ENCODE measurements at regions not wholly inside any gene's neighbourhood (a gene's known extent, or its start where the extent isn't known, plus 50 kb on each side); places are given as distances from the start of the nearest gene placed in this dataset.

GRCh38 chrX:75642811-75643361 lies 120.0 kb upstream of the ZDHHC15 start:
- no peaks in the 10 kb centered on the region for H3F3A ChIP-seq (ENCODE audit: insufficient read depth, low read length, poor library complexity, severe bottlenecking)
- H3K27ac ChIP-seq (ENCODE audit: low read length): no peak overlapping the region
- H4K20me1 ChIP-seq (ENCODE audit: insufficient read depth): no peaks in the 10 kb centered on the region
- H3K36me3 ChIP-seq (ENCODE audit: insufficient read depth, low read length): no peaks in the 10 kb centered on the region
- no peaks in the 10 kb centered on the region for H3K79me2 ChIP-seq (replicated peaks; ENCODE audit: insufficient read depth, low read length)
- H3K9me3 ChIP-seq (ENCODE audit: low read length): no peaks in the 10 kb centered on the region
- H3K4me2 ChIP-seq (ENCODE audit: low read length): no peak overlapping the region
- H2AFZ ChIP-seq (ENCODE audit: low read depth, low read length): no peak overlapping the region
- TF ChIP-seq EZH2 (IDR thresholded peaks at IDR 0.05; ENCODE audit: borderline replicate concordance, insufficient read depth, low read length, poor library complexity, severe bottlenecking) (no peak), POLR2AphosphoS5 (IDR thresholded peaks at IDR 0.05) (no peak), CTCF (IDR thresholded peaks at IDR 0.05; ENCODE audit: poor library complexity, severe bottlenecking) (no peak), EP300 (conservative IDR thresholded peaks at IDR 0.05; ENCODE audit: poor library complexity, severe bottlenecking) (no peak), REST (IDR thresholded peaks at IDR 0.05; ENCODE audit: borderline replicate concordance) (no peak), MXI1 (conservative IDR thresholded peaks at IDR 0.05; ENCODE audit: poor library complexity, severe bottlenecking) (no peak), SMC3 (conservative IDR thresholded peaks at IDR 0.05; ENCODE audit: poor library complexity) (no peak), RAD21 (conservative IDR thresholded peaks at IDR 0.05) (no peak), TAF1 (IDR thresholded peaks at IDR 0.05; ENCODE audit: low read depth) (no peak)
- H3K27me3 ChIP-seq (ENCODE audit: insufficient read depth, low read depth, low read length): no peaks in the 10 kb centered on the region
- no peak overlapping the region for H3K9ac ChIP-seq (ENCODE audit: low read length)
- H3K9me2 ChIP-seq (ENCODE audit: insufficient read depth, low read length): no peaks in the 10 kb centered on the region
- H3K4me3 ChIP-seq (ENCODE audit: low read length): no peak overlapping the region

- no peaks in the 10 kb centered on the region for H3F3A ChIP-seq (ENCODE audit: insufficient read depth, low read length, poor library complexity, severe bottlenecking)
- no peaks in the 10 kb centered on the region for H3K9me3 ChIP-seq (ENCODE audit: low read length)
- H3K9ac ChIP-seq (ENCODE audit: low read length): no peak overlapping the region
- H3K79me2 ChIP-seq (replicated peaks; ENCODE audit: insufficient read depth, low read length): no peaks in the 10 kb centered on the region
- H3K36me3 ChIP-seq (ENCODE audit: insufficient read depth, low read length): no peaks in the 10 kb centered on the region
- no peak overlapping the region for H3K27ac ChIP-seq (ENCODE audit: low read length)
- no peaks in the 10 kb centered on the region for H4K20me1 ChIP-seq (ENCODE audit: insufficient read depth)
- no peak overlapping the region for H2AFZ ChIP-seq (ENCODE audit: low read depth, low read length)
- H3K27me3 ChIP-seq (ENCODE audit: insufficient read depth, low read depth, low read length): no peaks in the 10 kb centered on the region
- no peak for TF ChIP-seq POLR2AphosphoS5 (IDR thresholded peaks at IDR 0.05)
- no peak for TF ChIP-seq REST (IDR thresholded peaks at IDR 0.05; ENCODE audit: borderline replicate concordance)
- TF ChIP-seq MXI1 (conservative IDR thresholded peaks at IDR 0.05; ENCODE audit: poor library complexity, severe bottlenecking): no peak
- TF ChIP-seq EP300 (conservative IDR thresholded peaks at IDR 0.05; ENCODE audit: poor library complexity, severe bottlenecking): no peak
- no peak for TF ChIP-seq SMC3 (conservative IDR thresholded peaks at IDR 0.05; ENCODE audit: poor library complexity)
- TF ChIP-seq RAD21 (conservative IDR thresholded peaks at IDR 0.05): no peak
- no peak for TF ChIP-seq CTCF (IDR thresholded peaks at IDR 0.05; ENCODE audit: poor library complexity, severe bottlenecking)
- no peak for TF ChIP-seq TAF1 (IDR thresholded peaks at IDR 0.05; ENCODE audit: low read depth)
- no peak for TF ChIP-seq EZH2 (IDR thresholded peaks at IDR 0.05; ENCODE audit: borderline replicate concordance, insufficient read depth, low read length, poor library complexity, severe bottlenecking)
- H3K9me2 ChIP-seq (ENCODE audit: insufficient read depth, low read length): no peaks in the 10 kb centered on the region
- H3K4me3 ChIP-seq (ENCODE audit: low read length): no peak overlapping the region
- no peak overlapping the region for H3K4me2 ChIP-seq (ENCODE audit: low read length)
Measured at GRCh38 chrX:75638332-75638731, 115.5 kb upstream of the ZDHHC15 start.
